Progenitor cell of endocrine pancreas (in vitro differentiated cells): ENCODE measurements at regions not wholly inside any gene's neighbourhood (a gene's known extent, or its start where the extent isn't known, plus 50 kb on each side); places are given as distances from the start of the nearest gene placed in this dataset.
"Not testable (repeated sequence)": the region's sequence is repeated elsewhere in the genome, so short reads cannot be mapped to it uniquely, and the experiment has no call there.

ENCODE experiments used
- DNase-seq: peaks from one replicate; pipeline ENCODE4 v3.0.0; 2021; ENCODE audit warnings: low spot score; ENCODE audit not compliant: unreplicated experiment
- H3K27ac Mint-ChIP-seq: 2 replicates; pipeline ENCODE4 v1.8.0; 2021; ENCODE audit warnings: mild to moderate bottlenecking, moderate library complexity, mixed read lengths
- H3K27me3 Mint-ChIP-seq: 2 replicates; pipeline ENCODE4 v1.8.0; 2021; ENCODE audit warnings: mixed read lengths
- H3K36me3 Mint-ChIP-seq: 2 replicates; pipeline ENCODE4 v1.8.0; 2022; ENCODE audit warnings: mixed read lengths; ENCODE audit not compliant: insufficient read depth
- H3K4me1 Mint-ChIP-seq: 2 replicates; pipeline ENCODE4 v1.8.0; 2021; ENCODE audit warnings: low read depth, mixed read lengths
- H3K4me3 Mint-ChIP-seq: 2 replicates; pipeline ENCODE4 v1.8.0; 2021; ENCODE audit warnings: low read depth, mild to moderate bottlenecking, moderate library complexity, mixed read lengths
- H3K9me3 Mint-ChIP-seq: 2 replicates; pipeline ENCODE4 v1.8.0; 2021; ENCODE audit warnings: low read depth, mixed read lengths
- TF ChIP-seq, protein P1 (sequence below): fragments of 200-600 bp; sonication (generic); IDR thresholded peaks from one replicate; pipeline ENCODE4 v1.5.0; 2021; ENCODE audit warnings: antibody characterized with exemption, mild to moderate bottlenecking; ENCODE audit not compliant: unreplicated experiment

DNA sequence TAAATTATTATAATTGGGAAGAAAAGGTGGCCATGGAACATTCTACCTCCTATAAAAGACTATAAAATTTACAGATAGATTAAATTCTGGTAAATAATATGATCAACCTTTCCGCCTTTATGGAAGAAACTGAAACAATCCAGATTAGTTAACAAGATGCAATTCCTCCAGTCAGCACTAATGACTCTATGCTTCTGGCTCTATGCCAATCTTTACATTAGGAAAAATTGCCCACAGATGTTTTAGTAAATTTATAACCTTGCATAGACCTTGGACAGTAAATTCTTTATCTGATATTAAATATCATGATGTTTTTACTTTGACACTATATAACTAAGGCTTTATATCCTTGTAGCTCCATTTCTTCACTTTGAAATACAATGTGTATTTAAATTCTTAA is 2302.5 kb downstream of the ARAP2 start:
- Mint-ChIP-seq H3K4me3 (no peak overlapping the region), H3K36me3 (no peaks in the 10 kb centered on the region), H3K27ac (no peak overlapping the region), H3K4me1 (no peaks in the 10 kb centered on the region), H3K9me3 (peaks cover 3% of the 10 kb centered on the region), H3K27me3 (no peaks in the 10 kb centered on the region)
- TF ChIP-seq, protein P1, sequence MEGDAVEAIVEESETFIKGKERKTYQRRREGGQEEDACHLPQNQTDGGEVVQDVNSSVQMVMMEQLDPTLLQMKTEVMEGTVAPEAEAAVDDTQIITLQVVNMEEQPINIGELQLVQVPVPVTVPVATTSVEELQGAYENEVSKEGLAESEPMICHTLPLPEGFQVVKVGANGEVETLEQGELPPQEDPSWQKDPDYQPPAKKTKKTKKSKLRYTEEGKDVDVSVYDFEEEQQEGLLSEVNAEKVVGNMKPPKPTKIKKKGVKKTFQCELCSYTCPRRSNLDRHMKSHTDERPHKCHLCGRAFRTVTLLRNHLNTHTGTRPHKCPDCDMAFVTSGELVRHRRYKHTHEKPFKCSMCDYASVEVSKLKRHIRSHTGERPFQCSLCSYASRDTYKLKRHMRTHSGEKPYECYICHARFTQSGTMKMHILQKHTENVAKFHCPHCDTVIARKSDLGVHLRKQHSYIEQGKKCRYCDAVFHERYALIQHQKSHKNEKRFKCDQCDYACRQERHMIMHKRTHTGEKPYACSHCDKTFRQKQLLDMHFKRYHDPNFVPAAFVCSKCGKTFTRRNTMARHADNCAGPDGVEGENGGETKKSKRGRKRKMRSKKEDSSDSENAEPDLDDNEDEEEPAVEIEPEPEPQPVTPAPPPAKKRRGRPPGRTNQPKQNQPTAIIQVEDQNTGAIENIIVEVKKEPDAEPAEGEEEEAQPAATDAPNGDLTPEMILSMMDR, result no peak
- DNase-seq, result no peak

DNA sequence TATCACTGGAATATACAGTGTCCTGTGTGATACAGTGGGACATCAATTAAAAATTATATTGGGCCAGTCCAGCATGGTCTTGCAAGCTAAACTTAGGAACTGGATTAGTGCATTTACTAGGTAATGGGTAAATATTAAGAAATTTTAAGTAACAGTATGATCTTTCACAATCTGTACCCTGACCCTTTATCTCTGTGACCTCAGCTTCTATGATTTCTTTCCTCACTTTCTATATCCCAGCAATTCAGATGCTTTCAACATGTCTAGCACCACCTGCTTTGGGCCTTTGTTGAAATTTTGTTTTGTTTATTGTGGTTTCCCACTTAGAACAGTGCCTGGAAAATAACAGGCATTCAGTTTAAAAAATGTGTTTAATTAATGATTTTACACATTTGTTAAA is 2295.4 kb downstream of the ARAP2 start:
- TF ChIP-seq, protein P1, result no peak

GRCh38 chr4:33953848-33954247 is 2290.5 kb downstream of the ARAP2 start:
- not testable (repeated sequence) for H3K27ac Mint-ChIP-seq, H3K27me3 Mint-ChIP-seq, H3K4me1 Mint-ChIP-seq, H3K36me3 Mint-ChIP-seq, H3K4me3 Mint-ChIP-seq, DNase-seq, H3K9me3 Mint-ChIP-seq

More for the DNA sequence above, 2295.4 kb downstream of the ARAP2 start:
- DNase-seq, result no peak
- Mint-ChIP-seq H3K9me3 (no peaks in the 10 kb centered on the region), H3K27ac (no peak overlapping the region), H3K4me1 (no peaks in the 10 kb centered on the region), H3K27me3 (no peaks in the 10 kb centered on the region), H3K4me3 (no peak overlapping the region), H3K36me3 (no peaks in the 10 kb centered on the region)

GRCh38 chr4:33954759-33955158 is 2289.6 kb downstream of the ARAP2 start:
- TF ChIP-seq, protein P1, result no peak
- H3K27ac Mint-ChIP-seq, result peak overlapping the region; percentile 57

DNA sequence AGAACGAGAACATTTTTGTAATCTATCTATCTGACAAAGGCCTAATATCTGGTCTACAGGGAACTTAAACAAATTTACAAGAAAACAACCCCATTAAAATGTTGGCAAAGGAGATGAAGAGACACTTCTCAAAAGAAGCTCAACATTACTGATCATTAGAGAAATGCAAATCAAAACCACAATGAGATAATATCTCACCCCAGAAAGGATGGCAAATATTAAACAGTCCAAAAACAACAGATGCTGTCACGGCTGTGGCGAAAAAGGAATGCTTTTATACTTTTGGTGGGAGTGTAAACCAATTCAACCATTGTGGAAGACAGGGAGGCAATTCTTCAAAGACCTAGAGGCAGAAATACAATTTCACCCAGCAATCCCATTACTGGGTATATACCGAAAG is 2284.8 kb downstream of the ARAP2 start:
- no peak for DNase-seq
- Mint-ChIP-seq H3K36me3 (no peaks in the 10 kb centered on the region), H3K27ac (no peak overlapping the region), H3K27me3 (no peaks in the 10 kb centered on the region), H3K4me3 (no peak overlapping the region), H3K4me1 (peaks cover 7% of the 10 kb centered on the region), H3K9me3 (peaks cover 14% of the 10 kb centered on the region)
- TF ChIP-seq, protein P1, result no peak

More at GRCh38 chr4:33954759-33955158, 2289.6 kb downstream of the ARAP2 start:
- Mint-ChIP-seq H3K4me1 (peaks cover 3% of the 10 kb centered on the region), H3K4me3 (no peak overlapping the region), H3K9me3 (peaks cover 11% of the 10 kb centered on the region), H3K36me3 (no peaks in the 10 kb centered on the region), H3K27me3 (no peaks in the 10 kb centered on the region)
- no peak for DNase-seq

DNA sequence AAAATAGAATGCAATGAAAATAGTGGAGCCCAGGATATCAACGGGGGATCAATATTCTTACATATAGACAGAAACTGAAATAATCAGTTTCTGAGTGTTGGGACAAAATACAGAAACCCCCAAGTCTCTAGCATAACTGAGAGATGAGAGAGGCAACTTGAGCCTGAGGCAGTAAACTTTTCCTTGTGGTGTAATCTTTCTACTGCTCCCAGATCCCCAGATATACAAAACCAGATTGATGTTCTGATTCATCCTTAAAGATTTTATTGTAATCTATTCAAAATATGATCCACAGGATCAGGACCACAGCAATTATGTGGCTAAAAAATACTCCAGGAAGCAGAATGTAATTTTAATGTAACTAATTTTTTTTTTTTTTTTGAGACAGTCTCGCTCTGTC is 2282.6 kb downstream of the ARAP2 start:
- Mint-ChIP-seq H3K4me3 (no peak overlapping the region), H3K36me3 (no peaks in the 10 kb centered on the region), H3K4me1 (peaks cover 7% of the 10 kb centered on the region), H3K27ac (no peak overlapping the region), H3K9me3 (peaks cover 14% of the 10 kb centered on the region), H3K27me3 (no peaks in the 10 kb centered on the region)
- no peak for DNase-seq
- TF ChIP-seq, protein P1, result no peak
